Right atrium auricular region (tissue), 2 donors: ENCODE measurements at regions not wholly inside any gene's neighbourhood (a gene's known extent, or its start where the extent isn't known, plus 50 kb on each side); places are given as distances from the start of the nearest gene placed in this dataset.
"Not testable (repeated sequence)": the region's sequence is repeated elsewhere in the genome, so short reads cannot be mapped to it uniquely, and the experiment has no call there.

Source experiments
- DNase-seq: peaks from one replicate; pipeline ENCODE4 v3.0.0-alpha.2; 2019; ENCODE audit warnings: low spot score
- H3K27ac ChIP-seq, 2 donors: fragments of 200-600 bp; sonication (generic); 1 replicate in 1 of 2; 2 replicates in 1 of 2; pipeline ENCODE4 v1.5.1; 2016 to 2019
- H3K27me3 ChIP-seq, 2 donors: fragments of 200-600 bp; sonication (generic); one replicate each; pipeline versions ENCODE4 v1.5.1 to v1.6.0; 2017 to 2019
- H3K36me3 ChIP-seq: fragments of 200-600 bp; sonication (generic); one replicate; pipeline ENCODE4 v1.5.1; 2016
- H3K4me1 ChIP-seq, 2 donors: fragments of 200-600 bp; sonication (generic); one replicate each; pipeline versions ENCODE4 v1.5.1 to v1.6.0; 2017 to 2019
- H3K4me3 ChIP-seq, 2 donors: fragments of 200-600 bp; sonication (generic); 1 replicate in 1 of 2; 2 replicates in 1 of 2; pipeline ENCODE4 v1.5.1; 2017 to 2019; ENCODE audit warnings: mild to moderate bottlenecking in 1 of 2, moderate library complexity in 1 of 2
- H3K9me3 ChIP-seq, 2 donors: fragments of 200-600 bp; sonication (generic); one replicate each; pipeline ENCODE4 v1.5.1; 2019
- TF ChIP-seq, protein P1 (sequence below), 2 donors: fragments of 200-600 bp; sonication (generic); IDR thresholded peaks; one replicate each; pipeline ENCODE4 v1.5.1; 2019; ENCODE audit warnings: antibody characterized with exemption in 2 of 2

GRCh38 chr5:172509405-172509781 lies 55.1 kb upstream of the SH3PXD2B start:
- Histone ChIP-seq H3K4me3 (no peak overlapping the region), H3K36me3 (no peaks in the 10 kb centered on the region), H3K27me3 (no peaks in the 10 kb centered on the region), H3K9me3 (peaks cover 0 to 27% of the 10 kb centered on the region in 2 donors), H3K4me1 (peaks cover 0 to 23% of the 10 kb centered on the region in 2 donors), H3K27ac (peak overlapping the region; percentile 37 to 60)
- TF ChIP-seq, protein P1, sequence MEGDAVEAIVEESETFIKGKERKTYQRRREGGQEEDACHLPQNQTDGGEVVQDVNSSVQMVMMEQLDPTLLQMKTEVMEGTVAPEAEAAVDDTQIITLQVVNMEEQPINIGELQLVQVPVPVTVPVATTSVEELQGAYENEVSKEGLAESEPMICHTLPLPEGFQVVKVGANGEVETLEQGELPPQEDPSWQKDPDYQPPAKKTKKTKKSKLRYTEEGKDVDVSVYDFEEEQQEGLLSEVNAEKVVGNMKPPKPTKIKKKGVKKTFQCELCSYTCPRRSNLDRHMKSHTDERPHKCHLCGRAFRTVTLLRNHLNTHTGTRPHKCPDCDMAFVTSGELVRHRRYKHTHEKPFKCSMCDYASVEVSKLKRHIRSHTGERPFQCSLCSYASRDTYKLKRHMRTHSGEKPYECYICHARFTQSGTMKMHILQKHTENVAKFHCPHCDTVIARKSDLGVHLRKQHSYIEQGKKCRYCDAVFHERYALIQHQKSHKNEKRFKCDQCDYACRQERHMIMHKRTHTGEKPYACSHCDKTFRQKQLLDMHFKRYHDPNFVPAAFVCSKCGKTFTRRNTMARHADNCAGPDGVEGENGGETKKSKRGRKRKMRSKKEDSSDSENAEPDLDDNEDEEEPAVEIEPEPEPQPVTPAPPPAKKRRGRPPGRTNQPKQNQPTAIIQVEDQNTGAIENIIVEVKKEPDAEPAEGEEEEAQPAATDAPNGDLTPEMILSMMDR (IDR thresholded peaks at IDR 0.05), result no peak
- peak; percentile 57 for DNase-seq

DNA sequence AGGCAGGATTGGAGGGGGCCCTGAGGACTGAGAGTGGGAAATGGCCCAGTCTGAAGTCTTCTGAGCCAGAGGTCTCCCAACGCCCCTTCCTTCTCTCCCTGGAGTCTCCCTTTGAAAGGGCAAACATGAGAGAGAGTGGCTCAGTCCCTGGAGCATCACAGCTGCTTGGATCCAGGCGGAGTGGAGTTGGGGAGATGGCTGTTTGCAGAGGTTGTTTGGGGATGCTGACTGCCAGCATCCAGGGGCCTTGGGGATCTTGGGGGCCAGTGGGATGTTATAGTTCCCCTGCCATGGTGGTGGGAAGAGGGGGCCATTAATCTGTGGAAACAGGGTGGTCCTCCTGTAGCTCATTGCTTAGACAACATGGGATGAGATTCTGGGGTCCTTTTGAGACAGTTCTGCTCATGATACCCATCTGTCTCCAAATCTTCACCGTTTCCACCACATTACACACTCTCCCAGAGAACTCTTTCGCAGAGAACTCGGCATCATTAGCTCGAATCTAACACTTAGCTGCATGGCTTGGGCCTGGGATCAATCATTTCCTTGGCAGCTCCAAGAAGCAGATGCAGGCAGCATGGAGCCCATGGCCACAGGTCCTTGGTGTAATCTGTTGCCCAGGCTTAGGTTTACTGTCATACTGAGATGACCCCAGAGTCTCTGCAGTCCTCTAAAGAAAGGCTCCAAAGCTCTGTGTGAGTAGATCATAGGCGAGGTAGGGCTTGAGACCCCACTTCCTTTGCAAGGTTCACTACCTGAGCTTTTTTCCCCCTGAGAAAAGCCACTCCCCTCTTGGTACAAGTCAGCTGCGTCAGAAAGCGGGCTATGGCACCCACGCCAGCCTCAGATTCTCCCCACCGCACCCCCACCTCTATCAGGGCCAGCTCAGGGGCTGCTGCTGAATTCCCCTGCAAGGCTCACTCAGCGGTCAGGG lies 54.4 kb upstream of the SH3PXD2B start:
- Histone ChIP-seq H3K9me3 (peaks cover 0 to 27% of the 10 kb centered on the region in 2 donors), H3K4me1 (peaks cover 0 to 29% of the 10 kb centered on the region in 2 donors), H3K36me3 (no peaks in the 10 kb centered on the region), H3K4me3 (no peak overlapping the region), H3K27me3 (no peaks in the 10 kb centered on the region), H3K27ac (peak overlapping the region; percentile 37 to 60)
- DNase-seq, result peak; percentile 47
- TF ChIP-seq, protein P1 (IDR thresholded peaks at IDR 0.05), result no peak

DNA sequence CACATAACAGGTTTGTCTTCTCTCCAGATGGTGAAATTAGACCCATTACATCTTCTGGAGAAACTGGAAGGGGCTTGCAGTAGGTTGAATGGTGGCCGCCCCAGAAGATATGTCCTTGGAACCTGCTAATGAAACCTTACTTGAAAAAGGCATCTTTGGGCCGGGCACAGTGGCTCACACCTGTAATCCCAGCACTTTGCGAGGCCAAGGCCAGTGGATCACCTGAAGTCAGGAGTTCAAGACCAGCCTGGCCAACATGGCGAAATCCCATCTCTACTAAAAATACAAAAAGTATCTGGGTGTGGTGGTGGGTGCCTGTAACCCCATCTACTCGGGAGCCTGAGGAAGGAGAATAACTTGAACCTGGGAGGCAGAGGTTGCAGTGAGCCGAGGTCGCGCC lies 53.2 kb upstream of the SH3PXD2B start:
- DNase-seq, result peak; percentile 48
- Histone ChIP-seq H3K9me3 (peaks cover 0 to 19% of the 10 kb centered on the region in 2 donors), H3K4me1 (peaks cover 0 to 37% of the 10 kb centered on the region in 2 donors)
- not testable (repeated sequence) for H3K27me3 ChIP-seq, H3K36me3 ChIP-seq, H3K27ac ChIP-seq, H3K4me3 ChIP-seq

- Histone ChIP-seq H3K4me3 (no peak overlapping the region), H3K9me3 (peaks cover 0 to 14% of the 10 kb centered on the region in 2 donors), H3K27me3 (no peaks in the 10 kb centered on the region), H3K27ac (no peak overlapping the region), H3K36me3 (no peaks in the 10 kb centered on the region), H3K4me1 (peaks cover 0 to 37% of the 10 kb centered on the region in 2 donors)
- TF ChIP-seq, protein P1 (IDR thresholded peaks at IDR 0.05), result no peak
- peak; percentile 11 for DNase-seq
These were observed 52.6 kb upstream of the SH3PXD2B start for GRCh38 chr5:172506921-172507320.

DNA sequence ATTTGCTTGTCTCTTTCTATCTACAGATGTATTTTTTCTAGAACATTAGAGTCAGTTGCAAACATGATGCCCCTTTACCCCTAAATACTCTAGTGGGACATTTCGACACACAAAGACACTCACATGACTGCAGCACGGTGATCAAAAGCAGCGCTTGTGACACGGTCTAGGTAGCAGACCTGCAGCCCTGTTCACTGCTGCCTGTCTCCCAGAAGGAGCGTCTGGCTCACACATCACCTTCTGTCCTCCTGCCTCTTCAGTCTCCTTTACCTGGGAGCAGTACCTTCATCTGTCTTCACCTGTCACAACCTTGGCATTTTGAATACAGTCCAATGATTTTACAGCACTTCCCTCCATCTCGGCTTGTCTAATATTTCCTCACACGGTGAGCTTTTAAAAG lies 51.9 kb upstream of the SH3PXD2B start:
- no peaks in the 10 kb centered on the region for H3K27me3 ChIP-seq
- TF ChIP-seq, protein P1 (IDR thresholded peaks at IDR 0.05), result no peak
- no peaks in the 10 kb centered on the region for H3K36me3 ChIP-seq
- no peak overlapping the region for H3K27ac ChIP-seq
- H3K4me3 ChIP-seq, result no peak overlapping the region
- DNase-seq, result peak; percentile 30
- peaks cover 0 to 37% of the 10 kb centered on the region in 2 donors for H3K4me1 ChIP-seq
- H3K9me3 ChIP-seq, result peaks cover 0 to 7% of the 10 kb centered on the region in 2 donors

DNA sequence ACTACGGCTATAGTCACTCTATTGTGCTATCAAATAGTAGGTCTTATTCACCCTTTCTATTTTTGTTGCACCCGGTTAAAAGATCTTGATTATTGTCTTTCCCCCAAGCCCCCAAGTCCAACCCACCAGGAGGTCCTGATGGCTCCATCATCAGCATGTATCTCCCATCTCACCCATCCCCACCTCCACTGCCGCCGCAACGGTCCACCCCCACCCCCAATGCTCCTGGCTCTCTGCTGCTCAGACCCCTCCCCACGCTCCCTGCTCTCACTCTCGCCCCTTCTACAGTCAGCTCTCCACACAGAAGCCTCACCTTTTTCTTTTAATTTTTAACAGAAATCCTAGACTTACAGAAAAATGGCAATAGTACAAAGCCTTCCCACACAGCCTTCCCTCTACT lies 51.5 kb upstream of the SH3PXD2B start:
- H3K4me3 ChIP-seq, result no peak overlapping the region
- H3K4me1 ChIP-seq, result peaks cover 0 to 37% of the 10 kb centered on the region in 2 donors
- no peak overlapping the region for H3K27ac ChIP-seq
- no peak for DNase-seq
- no peaks in the 10 kb centered on the region for H3K36me3 ChIP-seq
- H3K27me3 ChIP-seq, result no peaks in the 10 kb centered on the region
- TF ChIP-seq, protein P1 (IDR thresholded peaks at IDR 0.05), result no peak
- peaks cover 0 to 3% of the 10 kb centered on the region in 2 donors for H3K9me3 ChIP-seq
